ENCODE measurements at regions not wholly inside any gene's neighbourhood (a gene's known extent, or its start where the extent isn't known, plus 50 kb on each side); places are given as distances from the start of the nearest gene placed in this dataset.

GRCh38 chr1:96191165-96191564 is 530.4 kb upstream of the PTBP2 start (continued):
- no peak for TF ChIP-seq NKRF (IDR thresholded peaks at IDR 0.05; ENCODE audit: borderline replicate concordance)
- TF ChIP-seq ZNF175 (CRISPR knock-in tag; IDR thresholded peaks at IDR 0.05; ENCODE audit: low read depth), result no peak
- TF ChIP-seq HMG20A (CRISPR knock-in tag; conservative IDR thresholded peaks at IDR 0.05), result no peak
- no peak for TF ChIP-seq SREBF2 (CRISPR knock-in tag; IDR thresholded peaks at IDR 0.05)
- TF ChIP-seq ZFP1 (CRISPR knock-in tag; IDR thresholded peaks at IDR 0.05), result no peak
- TF ChIP-seq, protein P1, sequence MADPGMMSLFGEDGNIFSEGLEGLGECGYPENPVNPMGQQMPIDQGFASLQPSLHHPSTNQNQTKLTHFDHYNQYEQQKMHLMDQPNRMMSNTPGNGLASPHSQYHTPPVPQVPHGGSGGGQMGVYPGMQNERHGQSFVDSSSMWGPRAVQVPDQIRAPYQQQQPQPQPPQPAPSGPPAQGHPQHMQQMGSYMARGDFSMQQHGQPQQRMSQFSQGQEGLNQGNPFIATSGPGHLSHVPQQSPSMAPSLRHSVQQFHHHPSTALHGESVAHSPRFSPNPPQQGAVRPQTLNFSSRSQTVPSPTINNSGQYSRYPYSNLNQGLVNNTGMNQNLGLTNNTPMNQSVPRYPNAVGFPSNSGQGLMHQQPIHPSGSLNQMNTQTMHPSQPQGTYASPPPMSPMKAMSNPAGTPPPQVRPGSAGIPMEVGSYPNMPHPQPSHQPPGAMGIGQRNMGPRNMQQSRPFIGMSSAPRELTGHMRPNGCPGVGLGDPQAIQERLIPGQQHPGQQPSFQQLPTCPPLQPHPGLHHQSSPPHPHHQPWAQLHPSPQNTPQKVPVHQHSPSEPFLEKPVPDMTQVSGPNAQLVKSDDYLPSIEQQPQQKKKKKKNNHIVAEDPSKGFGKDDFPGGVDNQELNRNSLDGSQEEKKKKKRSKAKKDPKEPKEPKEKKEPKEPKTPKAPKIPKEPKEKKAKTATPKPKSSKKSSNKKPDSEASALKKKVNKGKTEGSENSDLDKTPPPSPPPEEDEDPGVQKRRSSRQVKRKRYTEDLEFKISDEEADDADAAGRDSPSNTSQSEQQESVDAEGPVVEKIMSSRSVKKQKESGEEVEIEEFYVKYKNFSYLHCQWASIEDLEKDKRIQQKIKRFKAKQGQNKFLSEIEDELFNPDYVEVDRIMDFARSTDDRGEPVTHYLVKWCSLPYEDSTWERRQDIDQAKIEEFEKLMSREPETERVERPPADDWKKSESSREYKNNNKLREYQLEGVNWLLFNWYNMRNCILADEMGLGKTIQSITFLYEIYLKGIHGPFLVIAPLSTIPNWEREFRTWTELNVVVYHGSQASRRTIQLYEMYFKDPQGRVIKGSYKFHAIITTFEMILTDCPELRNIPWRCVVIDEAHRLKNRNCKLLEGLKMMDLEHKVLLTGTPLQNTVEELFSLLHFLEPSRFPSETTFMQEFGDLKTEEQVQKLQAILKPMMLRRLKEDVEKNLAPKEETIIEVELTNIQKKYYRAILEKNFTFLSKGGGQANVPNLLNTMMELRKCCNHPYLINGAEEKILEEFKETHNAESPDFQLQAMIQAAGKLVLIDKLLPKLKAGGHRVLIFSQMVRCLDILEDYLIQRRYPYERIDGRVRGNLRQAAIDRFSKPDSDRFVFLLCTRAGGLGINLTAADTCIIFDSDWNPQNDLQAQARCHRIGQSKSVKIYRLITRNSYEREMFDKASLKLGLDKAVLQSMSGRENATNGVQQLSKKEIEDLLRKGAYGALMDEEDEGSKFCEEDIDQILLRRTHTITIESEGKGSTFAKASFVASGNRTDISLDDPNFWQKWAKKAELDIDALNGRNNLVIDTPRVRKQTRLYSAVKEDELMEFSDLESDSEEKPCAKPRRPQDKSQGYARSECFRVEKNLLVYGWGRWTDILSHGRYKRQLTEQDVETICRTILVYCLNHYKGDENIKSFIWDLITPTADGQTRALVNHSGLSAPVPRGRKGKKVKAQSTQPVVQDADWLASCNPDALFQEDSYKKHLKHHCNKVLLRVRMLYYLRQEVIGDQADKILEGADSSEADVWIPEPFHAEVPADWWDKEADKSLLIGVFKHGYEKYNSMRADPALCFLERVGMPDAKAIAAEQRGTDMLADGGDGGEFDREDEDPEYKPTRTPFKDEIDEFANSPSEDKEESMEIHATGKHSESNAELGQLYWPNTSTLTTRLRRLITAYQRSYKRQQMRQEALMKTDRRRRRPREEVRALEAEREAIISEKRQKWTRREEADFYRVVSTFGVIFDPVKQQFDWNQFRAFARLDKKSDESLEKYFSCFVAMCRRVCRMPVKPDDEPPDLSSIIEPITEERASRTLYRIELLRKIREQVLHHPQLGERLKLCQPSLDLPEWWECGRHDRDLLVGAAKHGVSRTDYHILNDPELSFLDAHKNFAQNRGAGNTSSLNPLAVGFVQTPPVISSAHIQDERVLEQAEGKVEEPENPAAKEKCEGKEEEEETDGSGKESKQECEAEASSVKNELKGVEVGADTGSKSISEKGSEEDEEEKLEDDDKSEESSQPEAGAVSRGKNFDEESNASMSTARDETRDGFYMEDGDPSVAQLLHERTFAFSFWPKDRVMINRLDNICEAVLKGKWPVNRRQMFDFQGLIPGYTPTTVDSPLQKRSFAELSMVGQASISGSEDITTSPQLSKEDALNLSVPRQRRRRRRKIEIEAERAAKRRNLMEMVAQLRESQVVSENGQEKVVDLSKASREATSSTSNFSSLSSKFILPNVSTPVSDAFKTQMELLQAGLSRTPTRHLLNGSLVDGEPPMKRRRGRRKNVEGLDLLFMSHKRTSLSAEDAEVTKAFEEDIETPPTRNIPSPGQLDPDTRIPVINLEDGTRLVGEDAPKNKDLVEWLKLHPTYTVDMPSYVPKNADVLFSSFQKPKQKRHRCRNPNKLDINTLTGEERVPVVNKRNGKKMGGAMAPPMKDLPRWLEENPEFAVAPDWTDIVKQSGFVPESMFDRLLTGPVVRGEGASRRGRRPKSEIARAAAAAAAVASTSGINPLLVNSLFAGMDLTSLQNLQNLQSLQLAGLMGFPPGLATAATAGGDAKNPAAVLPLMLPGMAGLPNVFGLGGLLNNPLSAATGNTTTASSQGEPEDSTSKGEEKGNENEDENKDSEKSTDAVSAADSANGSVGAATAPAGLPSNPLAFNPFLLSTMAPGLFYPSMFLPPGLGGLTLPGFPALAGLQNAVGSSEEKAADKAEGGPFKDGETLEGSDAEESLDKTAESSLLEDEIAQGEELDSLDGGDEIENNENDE (IDR thresholded peaks at IDR 0.05; ENCODE audit: low read depth, low read length), result no peak
- TF ChIP-seq CREB1 (IDR thresholded peaks at IDR 0.05), result no peak
- no peak for TF ChIP-seq CREB1 (CRISPR knock-in tag; IDR thresholded peaks at IDR 0.05)
- TF ChIP-seq NRF1 (conservative IDR thresholded peaks at IDR 0.05 in 1 of 2, IDR thresholded peaks at IDR 0.05 in 1 of 2), result no peak
- no peak for TF ChIP-seq SRSF1 (IDR thresholded peaks at IDR 0.05; ENCODE audit: low read depth, low read length)
- no peak for TF ChIP-seq FOXA3 (CRISPR knock-in tag; conservative IDR thresholded peaks at IDR 0.05 in 1 of 2, IDR thresholded peaks at IDR 0.05 in 1 of 2)
